ENCODE measurements at regions not wholly inside any gene's neighbourhood (a gene's known extent, or its start where the extent isn't known, plus 50 kb on each side); places are given as distances from the start of the nearest gene placed in this dataset.

GRCh38 chr9:28888806-28889205, 1315.5 kb upstream of the C9orf72 start:
- TF ChIP-seq, protein P1, sequence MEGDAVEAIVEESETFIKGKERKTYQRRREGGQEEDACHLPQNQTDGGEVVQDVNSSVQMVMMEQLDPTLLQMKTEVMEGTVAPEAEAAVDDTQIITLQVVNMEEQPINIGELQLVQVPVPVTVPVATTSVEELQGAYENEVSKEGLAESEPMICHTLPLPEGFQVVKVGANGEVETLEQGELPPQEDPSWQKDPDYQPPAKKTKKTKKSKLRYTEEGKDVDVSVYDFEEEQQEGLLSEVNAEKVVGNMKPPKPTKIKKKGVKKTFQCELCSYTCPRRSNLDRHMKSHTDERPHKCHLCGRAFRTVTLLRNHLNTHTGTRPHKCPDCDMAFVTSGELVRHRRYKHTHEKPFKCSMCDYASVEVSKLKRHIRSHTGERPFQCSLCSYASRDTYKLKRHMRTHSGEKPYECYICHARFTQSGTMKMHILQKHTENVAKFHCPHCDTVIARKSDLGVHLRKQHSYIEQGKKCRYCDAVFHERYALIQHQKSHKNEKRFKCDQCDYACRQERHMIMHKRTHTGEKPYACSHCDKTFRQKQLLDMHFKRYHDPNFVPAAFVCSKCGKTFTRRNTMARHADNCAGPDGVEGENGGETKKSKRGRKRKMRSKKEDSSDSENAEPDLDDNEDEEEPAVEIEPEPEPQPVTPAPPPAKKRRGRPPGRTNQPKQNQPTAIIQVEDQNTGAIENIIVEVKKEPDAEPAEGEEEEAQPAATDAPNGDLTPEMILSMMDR (conservative IDR thresholded peaks at IDR 0.05; ENCODE audit: low read length), result no peak
- H3K4me3 ChIP-seq (ENCODE audit: low read length), result no peak overlapping the region
- no peak for DNase-seq (ENCODE audit: low read depth)

GRCh38 chr9:28892538-28892937, 1319.3 kb upstream of the C9orf72 start:
- H3K4me3 ChIP-seq (ENCODE audit: low read length), result no peak overlapping the region
- TF ChIP-seq, protein P1 (conservative IDR thresholded peaks at IDR 0.05; ENCODE audit: low read length), result no peak
- no peak for DNase-seq (ENCODE audit: low read depth)

GRCh38 chr9:28899267-28899666, 1326.0 kb upstream of the C9orf72 start:
- H3K4me3 ChIP-seq (ENCODE audit: low read length), result no peak overlapping the region
- TF ChIP-seq, protein P1 (conservative IDR thresholded peaks at IDR 0.05; ENCODE audit: low read length), result no peak
- no peak for DNase-seq (ENCODE audit: low read depth)

GRCh38 chr9:28899926-28900325, 1326.6 kb upstream of the C9orf72 start:
- no peak for DNase-seq (ENCODE audit: low read depth)
- TF ChIP-seq, protein P1 (conservative IDR thresholded peaks at IDR 0.05; ENCODE audit: low read length), result no peak
- no peak overlapping the region for H3K4me3 ChIP-seq (ENCODE audit: low read length)

DNA sequence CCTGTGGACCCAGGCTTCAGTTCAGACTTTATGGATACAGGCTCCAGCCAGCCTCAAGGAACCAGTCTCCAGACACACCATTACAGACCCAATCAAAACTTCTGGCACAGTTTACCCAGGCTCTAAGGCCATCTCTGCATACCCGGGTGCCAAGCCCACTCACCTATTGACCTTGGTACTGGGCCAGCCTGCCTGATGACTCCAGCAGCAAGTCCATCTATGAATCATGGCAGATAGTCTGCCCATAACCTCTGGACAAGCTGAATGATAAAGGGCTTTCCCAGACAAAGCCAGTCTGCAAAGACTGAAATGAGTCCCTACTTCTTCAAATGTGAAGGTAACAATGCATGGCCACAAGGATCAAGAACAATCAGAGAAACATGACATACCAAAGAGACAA, 1327.1 kb upstream of the C9orf72 start:
- no peak for DNase-seq (ENCODE audit: low read depth)
- TF ChIP-seq, protein P1 (conservative IDR thresholded peaks at IDR 0.05; ENCODE audit: low read length), result no peak
- no peak overlapping the region for H3K4me3 ChIP-seq (ENCODE audit: low read length)

GRCh38 chr9:28909526-28909925, 1336.2 kb upstream of the C9orf72 start:
- TF ChIP-seq, protein P1 (conservative IDR thresholded peaks at IDR 0.05; ENCODE audit: low read length), result no peak
- DNase-seq (ENCODE audit: low read depth), result no peak
- H3K4me3 ChIP-seq (ENCODE audit: low read length), result no peak overlapping the region

DNA sequence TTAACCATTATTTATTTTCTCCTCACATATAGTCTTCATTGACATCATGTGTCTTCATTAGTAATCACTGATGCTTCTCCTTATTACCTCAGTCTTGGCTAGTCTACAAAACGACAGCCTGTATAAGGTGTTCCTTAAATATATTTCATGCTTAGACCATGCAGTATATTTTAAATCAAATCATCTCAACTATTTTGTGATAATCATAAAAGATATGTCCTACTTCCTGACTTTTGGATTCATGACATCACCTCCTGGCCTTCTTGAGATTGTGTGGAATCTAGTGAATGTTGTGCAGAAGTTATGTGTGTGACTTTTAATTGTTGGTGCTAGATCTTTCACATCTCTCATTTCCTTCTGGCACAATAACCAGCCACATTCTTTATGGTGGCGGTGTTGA, 1339.3 kb upstream of the C9orf72 start:
- TF ChIP-seq, protein P1 (conservative IDR thresholded peaks at IDR 0.05; ENCODE audit: low read length), result no peak
- no peak for DNase-seq (ENCODE audit: low read depth)

More for the DNA sequence above, 1339.3 kb upstream of the C9orf72 start:
- H3K4me3 ChIP-seq (ENCODE audit: low read length), result no peak overlapping the region

Measured in AG10803 (cell line).